Activated CD4-positive, alpha-beta T cell treated with anti-CD3 and anti-CD28 coated beads, Interleukin-10, Interleukin-2, amounts not matched to agents 100 ng/mL and 50 ng/mL, durations not matched to agents 16 hours and 8 hours (primary cell): ENCODE measurements at regions not wholly inside any gene's neighbourhood (a gene's known extent, or its start where the extent isn't known, plus 50 kb on each side); places are given as distances from the start of the nearest gene placed in this dataset.
"Not testable (repeated sequence)": the region's sequence is repeated elsewhere in the genome, so short reads cannot be mapped to it uniquely, and the experiment has no call there.

Experiments
- DNase-seq: peaks from one replicate; pipeline ENCODE4 v3.0.0-alpha.2; 2020

DNA sequence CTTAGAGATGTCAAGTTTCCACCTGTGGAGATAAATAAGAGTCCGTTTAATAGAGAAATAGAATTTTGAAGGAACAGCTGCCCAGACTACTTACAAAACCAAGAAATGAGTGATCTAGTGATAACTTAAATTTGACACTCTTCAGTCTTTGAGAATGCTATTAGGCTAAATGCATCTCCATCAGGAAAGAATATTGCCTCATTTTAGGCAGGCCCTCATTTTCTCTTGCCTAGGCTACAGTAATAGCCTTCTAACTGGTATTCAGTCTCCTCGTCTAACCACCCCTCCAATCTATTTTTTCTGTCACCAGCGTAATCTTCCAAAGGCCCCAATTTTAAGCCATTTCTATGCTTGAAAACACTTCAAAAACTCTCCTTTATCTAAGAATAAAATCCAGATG is 537.8 kb upstream of the CA10 start:
- DNase-seq, result no peak

DNA sequence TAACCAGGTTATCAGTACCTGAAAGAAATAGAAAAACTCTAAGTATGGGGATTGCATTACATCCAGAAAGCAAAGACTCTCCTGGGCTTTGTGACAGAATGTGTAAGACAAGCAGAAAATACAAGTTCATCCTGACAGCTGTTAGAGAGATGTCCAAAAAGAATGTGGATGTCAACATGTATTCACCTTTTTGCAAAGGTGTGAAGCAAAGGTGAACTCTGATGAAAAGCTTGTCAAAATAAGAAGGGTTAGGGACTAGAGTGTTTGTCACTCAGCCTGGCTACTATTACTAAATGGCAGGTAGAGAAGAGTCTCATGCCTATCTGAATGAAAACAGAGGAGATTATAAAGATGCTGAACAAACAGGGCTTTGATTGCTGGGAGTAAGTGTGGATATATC is 527.6 kb upstream of the CA10 start:
- no peak for DNase-seq

GRCh38 chr17:52681480-52681879 is 523.0 kb upstream of the CA10 start:
- DNase-seq, result no peak

DNA sequence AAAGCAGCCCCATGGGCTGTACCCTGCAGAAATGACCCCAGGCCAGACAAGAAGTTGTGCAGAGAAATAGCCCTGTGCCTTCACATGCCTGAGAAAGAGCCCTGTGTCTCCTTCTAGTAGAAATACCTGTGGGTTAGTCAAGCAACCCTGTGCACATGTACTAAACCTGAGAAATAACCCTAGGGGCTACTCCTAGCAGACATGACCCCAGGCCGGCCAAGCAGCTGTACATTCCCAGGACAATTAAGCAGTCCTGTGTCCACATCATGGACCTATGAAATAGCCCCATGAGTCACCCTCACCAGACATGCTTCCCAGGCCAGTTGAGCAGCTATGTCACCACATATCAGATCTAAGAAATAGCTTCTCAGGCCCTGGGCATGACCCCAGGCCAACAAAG is 519.7 kb upstream of the CA10 start:
- no peak for DNase-seq

- DNase-seq, result no peak
Observed at GRCh38 chr17:52674686-52675085, 516.2 kb upstream of the CA10 start.

GRCh38 chr17:52673791-52674190 is 515.3 kb upstream of the CA10 start:
- DNase-seq, result no peak

DNA sequence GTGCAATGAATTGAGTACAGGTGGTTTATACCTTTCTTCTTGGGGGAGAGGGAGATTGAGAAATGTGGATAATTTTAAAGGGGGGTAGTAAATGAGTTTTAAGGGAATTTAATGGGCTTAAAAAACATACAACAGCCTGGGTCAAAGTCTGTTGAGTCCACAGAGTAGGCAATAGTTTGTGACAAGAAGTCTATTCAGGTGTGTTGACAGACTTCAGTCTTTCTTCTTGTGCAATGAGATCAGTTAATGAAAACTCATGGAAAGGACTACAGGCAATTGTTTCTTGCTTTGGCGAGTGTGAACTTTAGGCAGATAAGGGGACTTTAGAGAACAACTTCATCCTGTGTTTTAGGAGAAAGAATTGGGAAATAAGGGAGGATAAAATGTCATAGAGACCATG is 507.8 kb upstream of the CA10 start:
- DNase-seq, result no peak

GRCh38 chr17:52660692-52661091 is 502.2 kb upstream of the CA10 start:
- DNase-seq, result no peak

GRCh38 chr17:52653014-52653413 is 494.5 kb upstream of the CA10 start:
- no peak for DNase-seq

DNA sequence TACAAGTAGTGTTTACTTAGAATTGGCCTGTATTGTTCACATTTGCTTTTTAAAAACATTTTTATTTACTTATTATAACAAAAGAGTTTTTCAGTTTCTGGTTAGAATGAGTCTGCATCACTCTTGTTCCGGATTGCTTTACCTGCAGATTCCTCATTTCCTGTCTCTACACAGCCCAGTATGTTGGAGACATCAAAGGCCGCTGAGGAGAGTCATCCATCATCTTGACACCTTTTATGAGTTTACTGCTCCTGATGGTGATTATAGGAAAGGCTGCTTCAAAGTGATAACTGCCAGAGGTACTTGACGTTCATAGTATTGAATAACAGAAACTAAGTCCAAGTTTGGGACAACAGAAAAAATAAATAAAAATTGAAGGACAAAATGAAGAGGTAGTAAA is 490.5 kb upstream of the CA10 start:
- DNase-seq, result no peak

DNA sequence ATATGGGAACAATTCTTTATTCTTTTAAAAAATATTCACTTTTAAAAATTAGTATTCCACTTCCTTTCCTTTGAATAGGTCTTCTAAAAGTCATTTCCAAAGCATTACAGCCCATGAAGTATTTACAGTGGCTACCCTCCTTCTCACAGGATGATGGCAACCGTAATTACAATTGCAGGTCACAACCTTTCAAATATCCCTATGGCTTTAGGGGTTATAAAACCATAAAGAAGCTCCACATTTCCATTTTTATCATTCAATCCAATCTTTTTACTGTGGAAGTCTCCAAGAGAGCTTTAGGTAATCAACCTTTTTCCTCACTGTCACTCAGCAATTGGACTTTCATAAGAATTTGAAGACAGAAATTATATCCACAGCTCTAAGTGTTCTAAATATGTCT is 488.9 kb upstream of the CA10 start:
- DNase-seq, result no peak

GRCh38 chr17:52636443-52636842 is 477.9 kb upstream of the CA10 start:
- no peak for DNase-seq

DNA sequence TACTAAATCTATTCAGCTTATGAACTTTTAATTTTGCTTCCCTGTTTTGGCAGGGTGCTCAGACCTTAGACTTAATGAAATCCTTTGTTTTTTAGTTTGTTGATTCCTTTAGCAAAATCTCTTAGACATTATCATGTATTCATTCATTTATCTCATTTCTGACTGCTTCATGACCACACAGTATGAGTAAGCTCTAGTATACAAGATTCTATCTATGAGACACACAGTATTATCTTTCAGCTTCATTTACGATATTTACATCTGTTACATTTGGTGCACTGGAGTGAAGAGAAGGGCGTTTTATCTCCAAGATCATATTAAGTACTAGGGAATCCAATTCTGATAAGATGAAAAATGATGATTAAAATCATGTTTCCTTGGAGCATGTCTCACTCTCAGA is 448.1 kb upstream of the CA10 start:
- no peak for DNase-seq

- no peak for DNase-seq
Observed at GRCh38 chr17:52606098-52606497, 447.6 kb upstream of the CA10 start.

DNA sequence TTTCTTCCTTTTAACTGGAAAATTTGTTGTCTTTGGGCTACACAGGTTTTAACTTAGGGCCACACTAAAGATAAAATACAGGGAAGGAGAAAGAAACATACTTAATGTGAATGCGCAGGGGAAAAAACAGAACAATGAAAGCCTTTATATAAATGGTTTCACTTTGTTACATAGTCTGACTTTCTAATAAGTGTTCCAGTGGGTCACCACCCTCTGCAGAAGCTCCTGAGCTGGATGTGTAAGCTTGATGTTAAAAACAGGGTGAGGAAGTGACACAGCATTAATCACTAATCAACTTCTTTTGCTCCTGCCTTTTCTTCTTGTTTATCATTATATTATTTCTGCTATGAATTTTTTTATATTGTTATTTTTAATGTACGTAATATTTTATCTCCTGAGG is 445.6 kb upstream of the CA10 start:
- DNase-seq, result no peak

GRCh38 chr17:52597452-52598215 is 439.1 kb upstream of the CA10 start:
- DNase-seq, result not testable (repeated sequence)

- no peak for DNase-seq
Observed at GRCh38 chr17:52594516-52594915, 436.0 kb upstream of the CA10 start.

GRCh38 chr17:52546990-52547389 is 388.5 kb upstream of the CA10 start:
- DNase-seq, result no peak

DNA sequence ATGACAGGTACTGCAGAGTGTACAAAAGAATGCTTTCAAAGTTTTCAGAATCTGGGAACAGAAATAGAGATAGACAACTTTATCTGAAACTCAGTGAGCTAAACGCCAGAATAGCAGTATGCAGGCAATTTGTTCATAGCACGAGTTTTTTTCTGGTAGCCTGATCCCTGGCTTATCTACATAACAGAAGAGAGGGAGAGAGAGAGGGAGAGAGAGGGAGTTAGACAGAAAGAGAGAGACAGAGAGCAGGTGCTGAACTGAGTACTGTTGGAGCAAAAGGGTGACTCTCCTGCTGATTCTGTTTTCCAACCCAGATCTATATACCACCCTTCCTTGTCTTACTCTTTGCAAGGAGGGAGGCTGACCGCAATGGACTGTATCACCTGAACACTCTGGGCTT is 388.0 kb upstream of the CA10 start:
- DNase-seq, result no peak

DNA sequence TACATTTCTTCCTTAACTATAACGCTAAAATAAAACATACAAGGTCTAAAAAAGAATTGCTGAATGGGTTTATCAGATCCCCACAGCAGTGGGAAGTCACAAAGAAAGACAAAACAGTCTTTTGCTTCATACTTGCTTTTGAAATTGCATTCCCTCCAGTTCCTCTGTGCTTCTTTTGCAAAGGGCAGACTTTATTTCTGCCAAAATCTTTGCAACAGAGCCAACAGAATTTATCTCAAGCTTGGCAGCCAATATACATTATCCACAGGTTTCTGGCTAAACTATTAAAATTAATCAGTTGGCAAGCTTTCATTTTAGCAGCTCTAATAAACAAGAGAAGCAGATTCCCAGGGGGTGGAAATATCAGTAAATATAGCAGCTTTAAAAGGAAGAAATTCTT is 378.9 kb upstream of the CA10 start:
- no peak for DNase-seq

DNA sequence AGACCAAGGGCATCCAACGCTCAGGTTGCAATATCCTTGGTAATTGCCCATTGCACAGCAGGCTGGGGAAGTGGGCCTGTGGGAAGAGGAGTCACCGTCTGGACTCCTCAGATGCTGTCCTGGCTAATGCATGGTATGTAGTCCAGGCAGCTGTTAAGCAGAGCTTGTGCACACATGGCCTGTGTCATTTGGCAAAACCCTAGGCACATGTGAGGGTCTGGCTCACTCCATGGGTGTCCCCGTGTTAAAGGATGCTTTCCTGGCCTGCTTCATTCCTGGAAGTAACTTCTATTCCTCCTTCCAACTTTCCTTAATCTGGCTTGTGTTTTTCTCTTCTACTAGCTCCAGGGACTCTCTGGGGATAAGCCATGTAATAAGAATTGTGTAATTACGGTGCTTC is 378.0 kb upstream of the CA10 start:
- DNase-seq, result no peak

- DNase-seq, result no peak
Observed at GRCh38 chr17:52532373-52532772, 373.9 kb upstream of the CA10 start.

GRCh38 chr17:52524096-52524637 is 365.7 kb upstream of the CA10 start:
- DNase-seq, result peak; percentile 41

DNA sequence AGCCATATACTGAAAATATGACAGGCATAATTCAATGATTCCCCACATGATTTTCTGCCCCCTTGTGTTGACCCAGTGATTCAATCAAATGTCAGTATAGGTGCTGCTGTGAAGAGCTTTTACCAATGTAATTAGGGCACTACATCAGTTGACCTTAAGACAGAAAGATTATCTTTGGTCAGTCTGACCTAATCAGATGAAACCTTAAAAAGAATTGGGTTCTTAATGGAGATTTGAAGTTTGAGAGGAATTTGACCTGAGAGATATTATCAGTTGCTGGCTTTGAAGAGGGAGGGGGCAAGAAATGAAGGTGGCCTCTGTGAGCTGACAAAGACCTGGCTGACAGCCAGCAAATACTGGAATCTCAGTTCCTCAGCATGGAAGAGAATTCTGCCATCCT is 358.7 kb upstream of the CA10 start:
- DNase-seq, result no peak

DNA sequence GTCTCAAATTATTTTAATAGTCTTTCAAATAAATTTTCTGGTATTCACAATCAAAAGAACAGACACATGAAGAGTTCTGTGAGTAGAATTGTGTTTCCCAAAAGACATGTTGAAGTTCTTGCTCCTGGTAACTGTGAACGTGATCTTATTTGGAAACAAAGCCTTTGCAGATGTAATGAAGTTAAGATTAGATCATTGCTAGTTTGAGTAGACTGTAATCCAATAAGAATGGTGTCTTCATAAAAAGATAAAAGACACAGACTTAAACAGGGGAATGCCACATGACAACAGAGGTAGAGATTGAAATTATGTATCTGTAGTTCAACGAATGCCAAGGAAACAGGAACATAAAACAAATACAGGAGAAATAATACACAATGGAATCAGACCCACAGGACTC is 357.4 kb upstream of the CA10 start:
- DNase-seq, result no peak
